ENCODE measurements at regions not wholly inside any gene's neighbourhood (a gene's known extent, or its start where the extent isn't known, plus 50 kb on each side); places are given as distances from the start of the nearest gene placed in this dataset.
"Not testable (repeated sequence)": the region's sequence is repeated elsewhere in the genome, so short reads cannot be mapped to it uniquely, and the experiment has no call there.

GRCh38 chr13:89520468-89520867 lies 1827.0 kb upstream of the MIR17HG start:
- DNase-seq = no peak

- DNase-seq = not testable (repeated sequence)
These were observed 1825.8 kb upstream of the MIR17HG start for GRCh38 chr13:89521672-89522071.

GRCh38 chr13:89541091-89542030 lies 1806.1 kb upstream of the MIR17HG start:
- no peak for DNase-seq

- DNase-seq = no peak
These were observed 1796.5 kb upstream of the MIR17HG start for GRCh38 chr13:89550938-89551337.

- no peak for DNase-seq
These were observed 1792.7 kb upstream of the MIR17HG start for GRCh38 chr13:89554801-89555200.

- no peak for DNase-seq
These were observed 1781.9 kb upstream of the MIR17HG start for GRCh38 chr13:89565476-89566100.

GRCh38 chr13:89567025-89567424 lies 1780.5 kb upstream of the MIR17HG start:
- DNase-seq = no peak

GRCh38 chr13:89568276-89568675 lies 1779.2 kb upstream of the MIR17HG start:
- DNase-seq = no peak

- DNase-seq = no peak
These were observed 1778.7 kb upstream of the MIR17HG start for GRCh38 chr13:89568746-89569145.

- no peak for DNase-seq
These were observed 1775.8 kb upstream of the MIR17HG start for GRCh38 chr13:89571676-89572075.

- DNase-seq = no peak
These were observed 1773.4 kb upstream of the MIR17HG start for GRCh38 chr13:89574077-89574476.

GRCh38 chr13:89577301-89577700 lies 1770.2 kb upstream of the MIR17HG start:
- DNase-seq = no peak

- DNase-seq = no peak
These were observed 1763.3 kb upstream of the MIR17HG start for GRCh38 chr13:89584058-89584620.

GRCh38 chr13:89602655-89603054 lies 1744.8 kb upstream of the MIR17HG start:
- no peak for DNase-seq

GRCh38 chr13:89603187-89603586 lies 1744.3 kb upstream of the MIR17HG start:
- DNase-seq = no peak

GRCh38 chr13:89609318-89609717 lies 1738.2 kb upstream of the MIR17HG start:
- DNase-seq = no peak

- no peak for DNase-seq
These were observed 1737.2 kb upstream of the MIR17HG start for GRCh38 chr13:89610331-89610730.

- no peak for DNase-seq
These were observed 1736.6 kb upstream of the MIR17HG start for GRCh38 chr13:89610881-89611280.

- DNase-seq = no peak
These were observed 1719.5 kb upstream of the MIR17HG start for GRCh38 chr13:89627996-89628395.

GRCh38 chr13:89628567-89628966 lies 1718.9 kb upstream of the MIR17HG start:
- no peak for DNase-seq

GRCh38 chr13:89650226-89650625 lies 1697.3 kb upstream of the MIR17HG start:
- no peak for DNase-seq

GRCh38 chr13:89660752-89661151 lies 1686.7 kb upstream of the MIR17HG start:
- no peak for DNase-seq

- no peak for DNase-seq
These were observed 1673.6 kb upstream of the MIR17HG start for GRCh38 chr13:89673789-89674311.

Data from activated CD4-positive, alpha-beta T cell treated with anti-CD3 and anti-CD28 coated beads, Interleukin-2, Interleukin-6, amounts not matched to agents 100 ng/mL and 50 ng/mL, durations not matched to agents 16 hours and 8 hours (primary cell).